ENCODE measurements at regions not wholly inside any gene's neighbourhood (a gene's known extent, or its start where the extent isn't known, plus 50 kb on each side); places are given as distances from the start of the nearest gene placed in this dataset.

DNA sequence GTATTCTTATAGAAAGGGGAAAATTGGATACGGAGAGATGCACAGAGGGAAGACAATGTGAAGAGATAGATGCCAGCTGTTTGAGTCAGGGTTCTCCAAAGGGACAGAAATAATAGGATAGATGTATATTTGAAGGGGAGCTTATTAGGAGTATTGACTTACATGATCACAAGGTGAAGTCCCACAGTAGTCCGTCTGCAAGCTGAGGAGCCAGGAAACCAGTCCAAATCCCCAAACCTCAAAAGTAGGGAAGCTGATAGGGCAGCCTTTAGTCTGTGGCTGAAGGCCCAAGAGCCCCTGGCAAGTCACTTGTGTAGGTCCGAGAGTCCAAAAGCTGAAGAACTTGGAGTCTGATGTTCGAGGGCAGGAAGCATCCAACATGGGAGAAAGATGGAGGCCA, 569.6 kb upstream of the LARGE1 start:
- Histone ChIP-seq H3K9me2 (replicated peaks; ENCODE audit: insufficient read depth, low read length) (no peaks in the 10 kb centered on the region), H3K4me2 (ENCODE audit: low read depth, low read length, poor library complexity, severe bottlenecking) (no peak overlapping the region), H3K9ac (ENCODE audit: low read length) (no peak overlapping the region), H3K79me2 (ENCODE audit: insufficient read depth, low read length) (no peaks in the 10 kb centered on the region), H4K20me1 (ENCODE audit: low read depth, low read length) (no peaks in the 10 kb centered on the region), H3K9me3 (ENCODE audit: insufficient read depth, low read length) (no peaks in the 10 kb centered on the region), H3K4me3 (ENCODE audit: insufficient read depth, low read length, poor library complexity, severe bottlenecking) (no peak overlapping the region), H3F3A (ENCODE audit: insufficient read depth) (no peaks in the 10 kb centered on the region), H2AFZ (ENCODE audit: low read depth, low read length, severe bottlenecking) (no peak overlapping the region), H3K27me3 (ENCODE audit: low read length) (no peaks in the 10 kb centered on the region), H3K36me3 (ENCODE audit: low read length) (no peaks in the 10 kb centered on the region), H3K27ac (ENCODE audit: low read depth, low read length) (no peak overlapping the region)
- TF ChIP-seq CTCF (IDR thresholded peaks at IDR 0.05; ENCODE audit: insufficient read depth, low read length, poor library complexity, severe bottlenecking) (no peak), EZH2phosphoT487 (conservative IDR thresholded peaks at IDR 0.05; ENCODE audit: low read length) (no peak)

- no peak overlapping the region for H3K9ac ChIP-seq (ENCODE audit: low read length)
- H3K4me3 ChIP-seq (ENCODE audit: insufficient read depth, low read length, poor library complexity, severe bottlenecking) = no peak overlapping the region
- no peaks in the 10 kb centered on the region for H3K9me3 ChIP-seq (ENCODE audit: insufficient read depth, low read length)
- H3K27ac ChIP-seq (ENCODE audit: low read depth, low read length) = no peak overlapping the region
- H3K36me3 ChIP-seq (ENCODE audit: low read length) = no peaks in the 10 kb centered on the region
- H3K9me2 ChIP-seq (replicated peaks; ENCODE audit: insufficient read depth, low read length) = no peaks in the 10 kb centered on the region
- TF ChIP-seq EZH2phosphoT487 (conservative IDR thresholded peaks at IDR 0.05; ENCODE audit: low read length) (no peak), CTCF (IDR thresholded peaks at IDR 0.05; ENCODE audit: insufficient read depth, low read length, poor library complexity, severe bottlenecking) (no peak)
- H3K27me3 ChIP-seq (ENCODE audit: low read length) = no peaks in the 10 kb centered on the region
- no peaks in the 10 kb centered on the region for H3F3A ChIP-seq (ENCODE audit: insufficient read depth)
- H3K4me2 ChIP-seq (ENCODE audit: low read depth, low read length, poor library complexity, severe bottlenecking) = no peak overlapping the region
- H4K20me1 ChIP-seq (ENCODE audit: low read depth, low read length) = no peaks in the 10 kb centered on the region
- H2AFZ ChIP-seq (ENCODE audit: low read depth, low read length, severe bottlenecking) = no peak overlapping the region
- H3K79me2 ChIP-seq (ENCODE audit: insufficient read depth, low read length) = no peaks in the 10 kb centered on the region
Measured at GRCh38 chr22:34490886-34491285, 570.6 kb upstream of the LARGE1 start.

DNA sequence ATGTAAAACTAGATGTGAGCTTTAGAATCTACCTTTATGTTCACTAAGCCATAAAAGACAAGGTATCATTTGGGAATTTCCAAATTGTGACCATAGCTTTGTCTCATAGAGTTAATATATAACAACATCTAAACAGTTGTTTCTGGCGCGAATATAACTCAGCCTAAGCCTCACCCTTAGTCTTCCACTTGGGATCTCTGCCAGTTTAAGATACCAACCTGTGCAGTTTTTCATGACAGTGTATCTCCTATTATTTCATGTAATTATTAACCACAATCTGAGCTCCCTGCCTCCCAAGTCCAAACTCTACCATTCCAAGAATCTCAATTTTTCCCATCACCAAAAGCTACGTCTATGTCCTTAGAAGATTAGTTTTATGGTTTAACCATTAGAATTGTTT, 572.5 kb upstream of the ISX start:
- Histone ChIP-seq H3K4me2 (ENCODE audit: low read depth, low read length, poor library complexity, severe bottlenecking) (no peak overlapping the region), H3K27ac (ENCODE audit: low read depth, low read length) (no peak overlapping the region), H3K9me2 (replicated peaks; ENCODE audit: insufficient read depth, low read length) (no peaks in the 10 kb centered on the region), H3K36me3 (ENCODE audit: low read length) (no peaks in the 10 kb centered on the region), H3K9ac (ENCODE audit: low read length) (no peak overlapping the region), H2AFZ (ENCODE audit: low read depth, low read length, severe bottlenecking) (no peak overlapping the region), H3K4me3 (ENCODE audit: insufficient read depth, low read length, poor library complexity, severe bottlenecking) (no peak overlapping the region), H4K20me1 (ENCODE audit: low read depth, low read length) (no peaks in the 10 kb centered on the region), H3K79me2 (ENCODE audit: insufficient read depth, low read length) (no peaks in the 10 kb centered on the region), H3F3A (ENCODE audit: insufficient read depth) (no peaks in the 10 kb centered on the region), H3K27me3 (ENCODE audit: low read length) (no peaks in the 10 kb centered on the region), H3K9me3 (ENCODE audit: insufficient read depth, low read length) (no peaks in the 10 kb centered on the region)
- no peak for TF ChIP-seq EZH2phosphoT487 (conservative IDR thresholded peaks at IDR 0.05; ENCODE audit: low read length)
- TF ChIP-seq CTCF (IDR thresholded peaks at IDR 0.05; ENCODE audit: insufficient read depth, low read length, poor library complexity, severe bottlenecking) = no peak

All from SU-DHL-6 (cell line).